Astrocyte of the cerebellum (primary cell): ENCODE measurements at regions not wholly inside any gene's neighbourhood (a gene's known extent, or its start where the extent isn't known, plus 50 kb on each side); places are given as distances from the start of the nearest gene placed in this dataset.

ENCODE experiments used
- DNase-seq: peaks from one replicate; pipeline ENCODE4 v3.0.0-alpha.2; 2011; ENCODE audit warnings: low read depth
- H3K4me3 ChIP-seq: 2 replicates; pipeline ENCODE4 v1.5.1; 2011; ENCODE audit warnings: mild to moderate bottlenecking, low read depth, low read length, moderate library complexity
- in situ Hi-C: cut with HindIII; loops from 2 replicates; pipeline ENCODE4 v1.10.0; 2017; ENCODE audit warnings: low sequenced_read_pairs
- TF ChIP-seq, protein P1 (sequence below): IDR thresholded peaks from 2 replicates; pipeline ENCODE4 v1.5.1; 2012; ENCODE audit warnings: low read length, low read depth, moderate library complexity, mild to moderate bottlenecking; ENCODE audit errors: missing control alignments

DNA sequence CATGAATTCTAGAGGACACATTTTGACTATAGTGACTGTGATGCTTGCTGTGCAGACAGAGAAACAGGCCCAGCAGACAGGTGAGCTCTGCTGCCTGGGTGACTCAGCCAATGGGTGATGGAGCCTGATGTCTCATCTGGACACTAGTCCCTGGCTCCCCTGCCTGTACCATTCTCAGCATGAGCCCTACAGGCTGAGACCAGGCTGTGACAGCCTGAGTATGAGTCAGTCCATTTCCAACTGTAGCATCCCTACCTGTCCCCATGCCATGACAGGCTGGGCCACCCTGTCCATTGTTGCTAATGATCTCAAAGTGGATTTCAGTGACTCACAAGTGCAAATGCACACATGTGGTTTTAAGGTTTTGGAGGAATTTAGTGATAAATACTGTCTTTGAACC lies 102.5 kb upstream of the EEF2KMT start:
- DNase-seq: no peak
- in situ Hi-C loops: no loop called here
- TF ChIP-seq, protein P1, sequence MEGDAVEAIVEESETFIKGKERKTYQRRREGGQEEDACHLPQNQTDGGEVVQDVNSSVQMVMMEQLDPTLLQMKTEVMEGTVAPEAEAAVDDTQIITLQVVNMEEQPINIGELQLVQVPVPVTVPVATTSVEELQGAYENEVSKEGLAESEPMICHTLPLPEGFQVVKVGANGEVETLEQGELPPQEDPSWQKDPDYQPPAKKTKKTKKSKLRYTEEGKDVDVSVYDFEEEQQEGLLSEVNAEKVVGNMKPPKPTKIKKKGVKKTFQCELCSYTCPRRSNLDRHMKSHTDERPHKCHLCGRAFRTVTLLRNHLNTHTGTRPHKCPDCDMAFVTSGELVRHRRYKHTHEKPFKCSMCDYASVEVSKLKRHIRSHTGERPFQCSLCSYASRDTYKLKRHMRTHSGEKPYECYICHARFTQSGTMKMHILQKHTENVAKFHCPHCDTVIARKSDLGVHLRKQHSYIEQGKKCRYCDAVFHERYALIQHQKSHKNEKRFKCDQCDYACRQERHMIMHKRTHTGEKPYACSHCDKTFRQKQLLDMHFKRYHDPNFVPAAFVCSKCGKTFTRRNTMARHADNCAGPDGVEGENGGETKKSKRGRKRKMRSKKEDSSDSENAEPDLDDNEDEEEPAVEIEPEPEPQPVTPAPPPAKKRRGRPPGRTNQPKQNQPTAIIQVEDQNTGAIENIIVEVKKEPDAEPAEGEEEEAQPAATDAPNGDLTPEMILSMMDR: no peak
- H3K4me3 ChIP-seq: no peak overlapping the region

DNA sequence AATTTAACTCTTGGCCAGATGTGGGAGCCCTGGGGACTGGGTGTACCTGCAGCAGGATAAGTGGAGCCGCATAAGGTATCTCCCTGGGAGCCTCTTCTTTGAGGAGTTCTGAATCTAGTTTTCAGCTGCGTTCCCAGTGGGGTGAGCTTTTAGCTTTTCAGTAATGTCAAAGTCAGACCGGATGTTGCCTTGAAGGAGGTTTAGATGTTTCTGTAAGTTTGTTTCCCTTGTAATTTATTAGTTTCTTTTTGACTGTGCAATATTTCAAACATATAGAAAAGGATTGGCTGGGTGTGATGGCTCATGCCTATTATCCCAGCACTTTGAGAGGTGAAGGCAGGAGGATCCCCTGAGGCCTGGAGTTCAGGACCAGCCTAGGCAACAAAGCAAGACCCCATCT lies 98.6 kb upstream of the EEF2KMT start:
- in situ Hi-C loops: no loop called here
- DNase-seq: no peak
- TF ChIP-seq, protein P1: no peak
- H3K4me3 ChIP-seq: no peak overlapping the region

DNA sequence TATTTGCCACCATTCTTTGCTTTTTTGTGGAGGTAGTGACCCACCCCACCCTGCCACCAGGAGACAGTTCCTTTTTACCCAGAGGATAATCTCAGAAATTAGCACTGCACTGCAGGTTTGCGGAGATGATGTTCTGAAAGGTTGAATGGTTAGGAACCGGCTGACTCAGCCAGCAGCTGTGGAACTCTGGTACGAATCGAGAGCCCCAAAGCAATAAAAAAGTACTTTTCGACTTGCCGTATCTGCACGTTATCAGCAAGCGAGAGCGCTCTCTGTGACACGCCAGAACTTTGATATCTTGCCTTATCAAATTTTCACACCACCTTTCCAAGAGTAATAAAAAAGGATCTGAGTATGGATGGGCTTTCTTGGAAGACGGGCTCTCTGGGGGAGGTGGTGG lies 96.3 kb upstream of the EEF2KMT start:
- no peak overlapping the region for H3K4me3 ChIP-seq
- TF ChIP-seq, protein P1: no peak
- no peak for DNase-seq
- in situ Hi-C loops: no loop called here

DNA sequence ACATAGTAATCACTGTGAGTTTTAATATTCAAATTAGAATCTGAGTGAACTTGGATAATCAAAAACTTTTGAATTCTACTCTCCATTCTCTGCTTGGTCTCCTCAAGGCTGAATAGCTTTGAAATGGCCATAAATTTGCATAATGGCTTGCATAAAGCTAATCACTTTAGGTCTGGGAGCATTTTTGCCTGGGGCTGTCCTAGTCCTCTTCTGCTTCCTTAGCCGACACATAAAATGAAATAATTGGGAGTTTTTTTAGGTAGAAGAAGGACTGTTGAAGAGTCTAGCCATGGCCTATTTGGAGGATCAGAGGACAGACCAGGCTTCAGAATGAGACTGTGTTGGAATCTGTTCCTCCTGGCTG lies 91.4 kb upstream of the EEF2KMT start:
- TF ChIP-seq, protein P1: no peak
- in situ Hi-C loops: no loop called here
- no peak for DNase-seq
- H3K4me3 ChIP-seq: no peak overlapping the region

DNA sequence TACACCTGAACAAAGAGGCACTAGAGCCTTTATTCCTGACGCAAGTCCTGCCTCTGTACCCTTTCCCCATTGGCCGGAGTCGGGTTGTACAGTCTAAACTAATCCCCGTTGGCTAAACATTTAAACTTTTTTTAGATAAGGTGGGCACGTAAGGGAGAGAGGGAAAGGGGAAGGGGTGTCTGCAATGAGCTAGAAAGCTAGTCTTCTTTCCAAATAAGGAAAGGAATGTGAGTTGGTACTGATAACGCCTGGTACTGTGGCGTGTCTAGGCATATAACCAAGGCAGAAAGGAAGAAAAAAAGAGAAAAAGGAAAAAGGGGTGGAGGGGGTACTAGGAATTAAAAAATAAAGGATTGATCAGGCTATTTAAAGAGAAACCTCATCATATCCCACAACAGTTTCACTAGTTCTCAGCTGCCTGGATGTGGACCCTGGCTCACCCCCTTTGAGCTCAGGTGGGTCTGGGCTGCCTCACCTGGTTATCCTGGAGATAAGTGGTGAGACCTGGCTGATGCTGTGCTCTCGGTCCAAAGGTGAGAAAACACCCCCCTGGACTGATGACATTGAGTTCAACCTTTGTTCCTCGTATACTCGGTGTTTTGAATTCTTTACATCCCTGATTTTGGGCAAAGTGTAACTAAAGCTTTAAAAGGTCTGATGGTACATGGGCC lies 90.9 kb upstream of the EEF2KMT start:
- no peak for DNase-seq
- TF ChIP-seq, protein P1: no peak
- in situ Hi-C loops: no loop called here
- no peak overlapping the region for H3K4me3 ChIP-seq

DNA sequence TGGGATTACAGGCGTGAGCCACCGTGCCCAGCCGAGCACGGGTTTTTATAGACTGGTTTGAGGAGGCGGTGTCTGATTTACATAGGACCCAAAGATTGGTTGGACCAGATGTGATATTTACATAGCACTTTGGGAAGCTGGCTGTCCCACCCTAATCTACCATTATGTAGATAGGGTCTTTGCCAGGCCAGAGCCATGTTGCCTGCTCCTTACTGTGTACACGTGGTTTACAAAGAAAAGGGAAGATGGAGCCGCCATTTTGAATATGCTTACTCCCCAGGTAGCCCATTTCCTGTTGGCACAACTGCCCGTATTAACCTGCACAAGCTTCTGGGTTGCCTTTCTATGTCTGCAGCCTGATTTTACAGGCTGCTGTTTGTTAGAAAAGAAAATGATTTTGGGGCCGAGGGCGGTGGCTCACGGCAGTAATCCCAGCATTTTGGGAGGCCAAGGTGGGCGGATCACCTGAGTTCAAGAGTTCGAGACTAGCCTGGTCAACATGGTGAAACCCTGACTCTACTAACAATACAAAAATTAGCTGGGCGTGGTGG lies 89.9 kb upstream of the EEF2KMT start:
- TF ChIP-seq, protein P1: no peak
- H3K4me3 ChIP-seq: no peak overlapping the region
- DNase-seq: no peak
- in situ Hi-C loops: no loop called here
